NCI-H1048 (cell line): ENCODE measurements at regions not wholly inside any gene's neighbourhood (a gene's known extent, or its start where the extent isn't known, plus 50 kb on each side); places are given as distances from the start of the nearest gene placed in this dataset.

Experiments
- DNase-seq: peaks from one replicate; lab custom pipeline; 2025; lab: John Stamatoyannopoulos, UW

DNA sequence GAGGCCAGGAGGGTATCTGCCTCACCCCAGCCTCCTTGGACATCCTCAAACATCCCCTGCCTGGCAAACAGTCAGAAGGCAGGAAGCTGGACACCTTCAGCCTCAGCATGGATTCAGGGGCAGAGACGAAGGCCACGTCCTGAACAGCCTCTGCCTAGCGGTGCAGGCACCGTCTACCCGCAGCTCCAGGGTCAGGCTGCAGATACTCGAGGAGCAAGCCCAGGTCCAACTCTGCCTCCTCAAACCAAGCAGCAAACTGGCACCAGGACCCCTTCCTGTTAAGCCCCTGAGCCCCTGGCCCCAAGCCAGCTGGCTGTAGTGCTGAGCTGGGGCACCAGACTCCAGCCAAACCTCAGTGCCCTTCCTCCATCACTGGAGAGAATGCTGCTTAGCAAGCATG, 494.7 kb downstream of the NPHP4 start:
- no peak for DNase-seq

DNA sequence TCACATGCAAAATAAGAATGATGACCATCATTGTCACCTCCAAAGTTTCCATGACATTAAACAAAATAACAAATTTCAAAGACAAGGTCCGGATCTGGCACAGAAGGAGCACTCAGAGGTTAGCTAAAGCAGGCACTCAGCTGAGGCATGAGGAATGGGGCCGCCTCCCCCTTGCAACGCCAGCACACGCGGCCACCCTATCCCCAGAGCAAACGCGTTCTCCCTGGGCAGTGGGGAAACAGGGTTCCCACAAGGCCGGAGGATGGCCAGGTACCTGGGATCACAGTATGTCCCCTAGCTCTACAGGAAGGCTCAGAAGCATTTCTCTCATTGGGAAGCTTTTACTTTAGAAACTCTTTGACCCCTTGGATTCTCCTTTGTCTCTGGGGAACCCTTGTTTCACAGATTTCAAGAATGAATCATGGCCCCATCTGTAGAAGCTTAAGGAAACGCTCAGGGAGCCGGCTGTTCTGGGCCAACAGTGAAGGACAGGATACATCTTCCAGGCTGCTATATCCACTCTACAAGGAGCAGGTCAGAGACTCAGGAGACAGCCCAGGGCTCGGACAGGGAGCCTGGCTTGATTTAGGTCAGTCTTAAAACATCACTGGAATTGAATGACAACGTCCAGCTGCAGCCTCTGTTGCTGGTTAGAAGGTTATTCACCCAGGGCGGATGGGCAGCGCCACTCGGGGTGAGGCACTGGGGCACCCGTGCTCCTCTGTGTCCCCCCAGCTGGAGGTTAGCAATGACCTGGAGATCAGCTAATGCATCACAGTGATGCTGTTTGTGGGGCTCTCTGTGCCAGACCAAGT, 496.4 kb downstream of the NPHP4 start:
- DNase-seq = no peak

DNA sequence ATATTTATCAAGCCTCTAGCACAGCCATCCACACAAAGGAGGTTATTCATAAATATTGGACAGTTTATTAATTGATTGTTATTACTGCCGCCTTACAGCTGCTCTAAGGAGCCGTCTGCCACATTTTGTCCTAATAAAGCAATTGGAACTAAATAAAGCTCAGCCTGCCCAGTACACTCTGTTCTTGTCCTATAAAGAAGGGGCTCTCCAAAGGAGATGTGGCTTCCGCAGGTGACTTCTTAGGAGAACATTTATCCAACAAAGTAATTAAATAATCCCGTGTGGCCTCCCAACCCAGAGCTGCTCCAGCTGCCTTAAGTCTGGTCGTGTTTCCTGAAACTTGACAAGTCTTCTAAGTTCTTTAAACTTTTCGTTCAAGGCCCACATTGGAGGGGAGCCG, 497.7 kb downstream of the NPHP4 start:
- no peak for DNase-seq

DNA sequence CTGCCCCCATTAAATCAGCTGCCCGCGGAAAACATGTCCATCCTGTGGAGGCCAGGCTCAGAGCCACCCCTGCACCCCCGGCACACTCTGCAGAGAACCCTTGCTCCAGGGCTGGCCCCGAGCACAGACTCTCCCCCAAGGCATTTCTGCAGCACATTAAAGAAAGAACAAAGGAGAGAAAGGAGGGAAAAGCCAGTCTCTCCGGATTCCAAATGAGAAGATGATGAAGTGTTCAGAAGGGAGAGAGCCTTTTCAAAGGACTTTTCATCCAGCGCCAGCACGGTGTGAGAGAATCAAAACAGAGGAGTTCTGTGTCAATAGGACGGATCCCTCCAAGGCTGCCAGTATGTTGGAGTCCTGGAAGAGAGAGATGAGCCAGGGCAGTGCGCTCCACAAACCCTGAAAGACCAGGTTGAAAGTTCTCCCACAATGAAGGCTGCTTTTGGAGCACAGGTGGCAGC, 498.3 kb downstream of the NPHP4 start:
- DNase-seq = no peak

DNA sequence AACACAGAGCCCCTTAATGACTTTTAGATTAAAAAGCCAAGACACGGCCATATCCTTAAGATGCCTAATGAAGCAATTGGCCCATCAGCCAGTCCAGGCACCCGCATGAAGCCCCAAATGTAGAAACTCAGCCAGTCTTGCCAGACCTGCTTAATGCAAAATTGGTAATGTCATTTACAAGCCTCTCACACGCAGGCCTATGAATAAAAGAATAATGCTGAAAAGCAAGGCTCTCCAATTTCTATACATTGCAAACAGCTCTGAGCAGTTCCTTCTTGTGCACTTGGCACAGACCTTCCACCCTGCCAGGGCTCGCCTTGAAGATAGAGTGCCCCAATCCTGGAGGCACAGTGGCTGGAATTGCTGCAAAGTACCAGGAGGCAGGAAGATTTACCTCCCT, 498.9 kb downstream of the NPHP4 start:
- DNase-seq = no peak

DNA sequence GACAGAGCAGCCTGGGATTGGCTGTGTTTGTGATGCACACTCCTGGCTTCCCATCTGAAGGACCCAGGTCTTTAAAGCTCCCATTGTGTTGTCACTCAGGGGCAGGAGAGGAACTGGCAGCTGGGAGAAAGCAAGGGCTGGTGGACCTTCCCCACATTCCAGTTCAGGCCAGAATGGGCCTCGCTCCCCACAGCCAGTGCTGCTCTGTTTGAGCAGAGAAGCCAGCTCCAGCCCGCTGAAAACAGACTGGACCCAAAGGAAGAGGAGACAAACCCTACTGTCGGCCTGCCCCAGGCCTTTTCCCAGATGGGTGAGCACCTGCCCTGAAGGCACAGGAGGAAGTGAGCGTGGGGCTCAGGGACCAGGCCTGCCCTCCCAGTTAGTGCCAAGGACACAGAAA, 499.4 kb downstream of the NPHP4 start:
- no peak for DNase-seq

DNA sequence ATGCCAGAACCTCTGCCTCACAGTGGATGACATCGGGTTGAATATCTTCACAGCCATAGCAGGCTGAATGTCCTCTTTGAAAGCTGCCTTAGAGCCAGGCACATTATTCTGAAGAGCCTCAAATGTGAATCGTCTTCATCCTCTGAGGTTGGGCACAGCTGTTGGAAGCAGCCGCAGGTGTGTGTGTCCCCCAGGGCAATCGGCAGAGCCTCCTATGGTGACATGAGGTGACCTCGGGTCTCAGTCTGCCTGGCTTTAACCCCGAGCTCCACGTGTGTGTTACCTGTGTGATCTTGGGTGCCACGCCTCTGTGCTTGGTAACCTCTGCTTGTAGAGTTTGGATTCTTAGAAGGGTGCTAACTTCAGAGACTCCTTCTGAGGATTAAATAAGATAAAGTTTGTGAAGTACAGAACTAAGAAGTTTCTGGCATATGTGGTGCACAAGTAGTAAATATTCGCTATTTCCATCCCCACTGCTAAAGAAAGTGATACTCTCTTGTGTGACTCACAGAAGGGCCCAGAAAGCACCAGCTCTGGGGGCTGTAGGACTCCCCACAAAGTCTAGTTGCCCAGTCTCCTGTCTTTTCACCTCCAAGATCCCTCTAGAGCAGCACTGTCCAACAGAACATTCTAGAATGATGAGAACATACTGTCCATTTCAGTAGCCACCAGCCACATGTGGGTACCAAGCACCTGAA, 500.9 kb downstream of the NPHP4 start:
- no peak for DNase-seq

DNA sequence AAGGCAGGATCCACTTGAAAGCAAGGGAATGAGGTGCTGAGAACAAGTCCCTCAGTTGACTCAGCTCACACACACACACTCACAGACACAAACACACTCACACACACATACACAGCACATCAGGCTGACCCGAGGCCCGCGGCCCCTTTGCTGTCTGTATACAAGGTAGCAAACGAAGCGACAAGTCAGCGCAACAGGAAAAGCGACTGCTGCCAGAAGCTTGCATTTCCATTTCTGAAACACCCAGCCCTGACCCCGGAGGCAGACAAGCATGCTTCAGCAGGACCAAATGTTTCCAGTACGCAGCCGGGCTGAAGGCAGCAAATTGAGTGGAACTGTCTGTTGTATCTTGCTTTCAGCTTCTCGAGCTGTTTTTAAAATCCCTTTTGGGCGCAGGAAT, 501.6 kb downstream of the NPHP4 start:
- no peak for DNase-seq

DNA sequence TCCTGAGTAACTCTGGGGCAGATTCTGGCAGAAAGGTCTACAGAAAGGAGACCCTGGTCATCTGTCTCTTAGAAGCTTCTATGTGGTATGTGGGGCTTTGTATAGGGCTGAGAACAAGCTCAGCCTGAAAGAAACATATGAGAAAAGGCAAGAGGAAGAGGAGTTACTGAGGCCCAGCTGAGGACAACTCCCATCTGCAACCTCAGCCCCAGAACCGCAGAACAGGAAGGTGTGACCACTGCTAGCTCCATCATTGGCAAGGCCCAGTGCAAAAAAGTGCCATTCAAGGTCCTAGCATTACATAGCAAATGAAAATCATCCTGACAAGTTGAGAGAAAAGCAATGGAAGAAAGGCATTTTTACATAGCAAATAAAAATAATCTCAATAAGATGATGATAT, 503.8 kb downstream of the NPHP4 start:
- DNase-seq = no peak

DNA sequence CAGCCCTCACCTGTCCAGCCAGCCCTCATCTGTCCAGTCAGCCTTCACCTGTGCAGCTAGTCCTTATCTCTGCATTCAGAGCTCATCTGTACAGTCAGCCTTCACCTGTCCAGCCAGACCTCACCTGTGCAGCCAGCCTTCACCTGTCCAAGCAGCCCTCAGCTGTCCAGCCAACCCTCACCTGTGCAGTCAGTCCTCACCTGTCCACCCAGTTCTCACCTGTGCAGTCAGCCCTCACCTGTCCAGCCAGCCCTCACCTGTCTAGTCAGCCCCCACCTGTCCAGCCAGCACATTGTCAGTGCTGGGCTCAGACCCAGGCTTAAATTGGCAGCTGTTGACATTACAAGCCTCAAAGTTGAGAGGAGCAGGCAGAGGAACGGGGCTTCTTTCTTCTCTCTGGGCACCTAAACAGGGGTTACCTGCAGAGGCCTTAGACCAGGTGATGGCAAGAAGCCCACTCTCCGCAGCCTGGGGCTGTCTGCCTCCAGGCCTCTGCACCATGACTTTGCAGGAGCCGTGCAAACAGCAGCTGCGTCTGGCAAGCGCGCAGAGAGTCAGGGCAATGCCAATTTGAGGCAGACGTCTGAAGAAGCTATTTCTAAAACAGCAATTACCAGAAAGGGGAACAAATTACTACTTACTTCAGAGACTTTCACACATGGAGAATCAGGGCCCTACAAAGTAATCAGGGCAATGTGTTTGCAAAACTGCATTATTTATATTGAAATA, 506.1 kb downstream of the NPHP4 start:
- DNase-seq = no peak

DNA sequence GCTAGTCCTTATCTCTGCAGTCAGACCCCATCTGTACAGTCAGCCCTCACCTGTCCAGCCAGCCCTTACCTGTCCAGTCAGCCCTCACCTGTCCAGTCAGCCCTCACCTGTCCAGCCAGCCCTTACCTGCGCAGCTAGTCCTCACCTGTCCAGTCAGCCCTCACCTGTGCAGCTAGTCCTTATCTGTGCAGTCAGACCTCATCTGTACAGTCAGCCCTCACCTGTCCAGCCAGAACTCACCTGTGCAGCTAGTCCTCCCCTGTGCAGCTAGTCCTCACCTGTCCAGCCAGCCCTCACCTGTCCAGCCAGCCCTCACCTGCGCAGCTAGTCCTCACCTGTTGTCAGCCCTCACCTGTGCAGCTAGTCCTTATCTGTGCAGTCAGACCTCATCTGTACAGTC, 506.8 kb downstream of the NPHP4 start:
- DNase-seq = no peak

DNA sequence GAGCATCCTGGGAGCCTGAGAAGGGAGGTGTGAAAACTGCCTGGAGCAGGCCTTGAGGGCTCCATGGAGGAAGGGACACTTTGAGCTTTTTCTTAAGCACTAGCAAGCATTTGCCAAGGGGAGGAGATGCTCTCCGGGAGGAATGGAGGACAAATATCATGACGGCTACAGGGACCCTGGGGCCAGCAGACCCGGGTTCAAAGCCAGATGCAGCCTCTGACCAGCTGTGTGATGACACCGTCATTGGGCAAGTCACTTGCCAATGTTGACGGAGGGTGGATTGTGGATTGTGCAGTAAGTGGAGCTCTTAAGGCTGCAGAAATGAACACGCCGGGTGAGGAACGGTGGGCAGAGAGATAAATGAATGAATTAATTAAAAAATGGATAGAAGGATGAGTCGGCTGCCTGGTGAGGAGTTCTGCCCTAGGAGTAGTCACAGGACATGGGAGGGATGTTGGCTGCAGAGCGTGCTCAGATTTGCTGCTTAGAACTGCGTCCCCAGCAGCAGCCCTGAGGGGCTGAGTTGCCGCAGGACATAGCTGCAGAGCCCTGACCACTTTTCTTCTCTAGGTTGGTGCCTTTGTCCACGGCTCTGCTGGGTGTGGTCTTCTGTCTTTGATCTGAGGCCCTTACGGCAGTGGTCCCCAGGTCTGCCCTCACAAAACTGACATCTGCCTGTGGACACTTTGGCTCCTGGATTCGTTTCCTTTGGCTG, 507.6 kb downstream of the NPHP4 start:
- DNase-seq = no peak

DNA sequence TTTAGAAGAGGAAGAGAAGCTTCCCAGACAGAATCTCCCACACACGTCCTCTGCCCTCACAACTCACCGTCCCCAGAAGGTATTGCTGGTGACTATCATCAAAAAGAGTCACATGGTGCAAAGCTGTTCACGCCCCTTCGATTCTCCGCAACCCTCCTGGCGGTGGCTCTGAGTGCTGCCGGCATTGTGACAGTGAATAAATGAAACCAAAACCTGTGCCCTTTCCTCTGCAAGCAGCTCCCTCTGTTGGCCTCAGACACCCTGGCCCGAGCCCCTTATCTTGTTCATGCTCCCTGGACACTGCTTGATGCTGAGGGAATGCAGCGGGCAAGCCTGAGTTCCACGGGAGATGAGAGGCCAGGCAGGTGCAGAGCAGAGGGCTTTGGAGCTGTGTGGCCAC, 510.3 kb downstream of the NPHP4 start:
- no peak for DNase-seq

DNA sequence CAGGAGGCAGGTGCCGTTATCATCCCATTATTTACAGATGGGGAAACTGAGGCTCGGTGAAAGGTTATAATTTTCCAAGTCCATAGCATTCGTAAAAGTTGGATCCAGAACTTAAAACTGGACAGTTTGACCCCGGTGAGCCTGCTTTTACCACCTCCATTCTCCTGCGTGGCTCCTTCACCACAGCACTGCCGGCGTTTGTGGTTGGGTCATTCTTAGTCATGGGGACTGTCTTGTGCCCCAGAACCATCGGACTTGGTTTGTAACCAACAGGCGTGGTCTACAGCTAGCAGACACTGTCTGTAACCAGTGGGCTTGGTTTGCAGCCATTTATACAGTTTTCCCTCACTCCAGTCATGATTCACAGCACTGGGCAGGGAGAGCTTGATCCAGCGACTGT, 511.3 kb downstream of the NPHP4 start:
- DNase-seq = no peak

DNA sequence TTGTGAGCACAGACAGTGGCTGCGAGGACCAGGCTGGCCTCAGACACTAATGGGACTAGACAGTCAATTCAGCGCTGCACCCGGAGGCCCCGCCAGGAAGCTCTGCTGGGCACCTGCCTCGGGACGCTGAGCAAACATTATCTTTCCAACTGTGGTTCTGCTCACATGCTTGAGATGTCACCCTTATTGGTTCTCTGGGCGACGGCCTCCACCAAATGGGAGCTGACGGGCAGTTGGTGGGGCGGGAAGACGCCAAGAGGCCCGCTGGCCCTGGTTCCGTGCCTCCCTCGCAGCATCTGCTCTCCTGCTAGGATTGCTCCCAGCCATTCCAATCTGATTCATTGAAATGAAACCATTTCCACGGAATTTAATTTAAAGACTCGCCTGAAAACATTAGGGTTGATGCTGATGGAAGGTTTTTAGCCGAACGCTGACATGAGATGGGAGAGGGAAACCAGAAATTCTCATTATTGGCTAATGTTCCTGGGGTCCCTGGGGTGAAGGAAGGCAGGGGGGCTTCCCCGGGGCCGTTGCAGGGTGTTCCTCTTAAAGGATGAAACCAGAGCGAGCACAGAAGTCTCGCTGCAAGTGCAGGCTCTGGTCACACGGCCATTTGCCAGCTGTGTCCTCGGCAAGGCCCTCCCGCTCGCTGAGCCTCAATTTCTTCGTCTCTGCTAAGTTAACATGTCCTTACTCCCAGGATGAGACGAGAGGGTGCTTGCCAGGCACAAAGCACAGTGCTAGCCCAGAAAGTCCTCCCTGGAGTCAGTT, 512.2 kb downstream of the NPHP4 start:
- no peak for DNase-seq

DNA sequence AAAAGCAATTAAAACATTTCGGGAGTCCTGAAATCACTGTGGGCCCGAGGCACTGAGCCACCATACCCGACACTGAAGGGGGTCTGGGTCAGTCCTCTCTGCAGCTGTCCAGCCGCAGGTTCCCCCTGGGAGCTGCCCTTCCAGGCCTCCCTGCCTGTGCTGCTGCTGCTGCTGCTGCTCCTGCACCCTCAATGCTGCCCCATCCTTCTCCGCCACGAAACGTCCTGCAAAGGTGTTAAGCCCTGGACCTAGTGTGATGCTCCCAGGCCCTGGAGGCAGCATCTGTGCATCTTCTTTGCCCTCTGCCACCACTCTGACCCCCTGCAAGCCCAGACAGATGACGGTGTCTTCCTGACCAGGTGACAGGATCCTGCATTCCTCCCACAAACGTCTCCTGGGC, 513.3 kb downstream of the NPHP4 start:
- no peak for DNase-seq

DNA sequence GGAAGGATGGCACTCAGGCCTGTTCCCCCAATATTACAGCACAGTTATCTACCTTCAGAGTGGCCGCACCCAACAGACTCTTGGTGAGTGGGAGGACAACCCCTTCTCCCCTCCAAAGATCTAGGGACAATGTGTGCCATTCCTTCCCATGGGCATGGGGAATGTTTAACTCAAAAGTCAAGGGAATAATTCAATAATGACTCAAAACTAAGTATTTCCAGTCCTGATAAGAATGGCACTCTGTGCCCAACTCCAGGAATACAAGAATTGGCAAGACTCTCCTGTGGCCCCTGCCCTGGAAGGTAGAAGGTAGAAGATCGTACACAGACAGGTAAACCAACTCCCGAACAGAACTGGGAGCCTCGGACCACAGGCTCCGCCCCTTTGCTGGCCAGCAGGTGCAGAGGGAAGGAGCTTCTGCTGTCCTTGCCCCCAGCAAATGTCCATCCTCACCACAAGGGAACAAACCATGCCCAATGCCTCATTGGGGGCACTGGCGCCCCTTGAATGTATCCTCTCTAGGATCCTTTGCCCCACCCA, 514.0 kb downstream of the NPHP4 start:
- DNase-seq = no peak

DNA sequence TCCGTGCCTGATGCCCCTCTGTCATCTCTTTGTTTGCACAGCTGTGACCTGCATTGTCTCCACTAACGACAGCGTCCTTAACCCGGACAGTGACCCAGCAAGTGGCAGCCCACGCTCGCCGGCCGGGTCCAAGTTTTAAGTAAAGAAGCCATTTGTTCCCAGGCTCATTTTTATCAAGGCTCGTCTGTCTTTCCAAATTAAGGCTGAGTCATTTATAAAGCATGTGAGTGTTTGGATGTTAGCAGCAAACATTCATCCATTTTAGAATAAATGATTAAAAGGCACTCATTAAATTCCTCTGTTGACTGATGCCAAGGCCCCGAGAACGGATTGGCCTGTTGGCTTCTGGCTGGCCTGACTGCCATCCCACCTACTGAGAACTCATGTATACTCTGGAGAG, 514.5 kb downstream of the NPHP4 start:
- no peak for DNase-seq

DNA sequence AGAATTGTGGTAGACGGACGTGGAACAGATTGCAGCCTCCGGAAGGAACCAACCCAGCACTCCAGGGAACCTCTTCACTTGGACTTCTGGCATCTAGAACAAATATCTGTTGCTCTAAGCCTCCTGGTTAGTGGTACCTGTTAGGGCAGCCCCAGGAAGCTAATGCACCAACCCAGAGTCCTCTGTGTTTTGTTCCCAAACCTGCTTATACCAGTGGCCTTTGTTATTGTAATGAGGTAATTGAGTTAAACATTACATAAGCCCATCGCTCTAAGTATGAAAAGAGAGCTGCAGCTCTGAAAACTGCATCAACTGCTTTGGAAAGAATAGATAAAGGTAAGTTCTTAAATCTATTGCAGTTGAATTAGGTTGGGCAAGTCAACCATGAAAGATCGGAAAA, 516.7 kb downstream of the NPHP4 start:
- no peak for DNase-seq

DNA sequence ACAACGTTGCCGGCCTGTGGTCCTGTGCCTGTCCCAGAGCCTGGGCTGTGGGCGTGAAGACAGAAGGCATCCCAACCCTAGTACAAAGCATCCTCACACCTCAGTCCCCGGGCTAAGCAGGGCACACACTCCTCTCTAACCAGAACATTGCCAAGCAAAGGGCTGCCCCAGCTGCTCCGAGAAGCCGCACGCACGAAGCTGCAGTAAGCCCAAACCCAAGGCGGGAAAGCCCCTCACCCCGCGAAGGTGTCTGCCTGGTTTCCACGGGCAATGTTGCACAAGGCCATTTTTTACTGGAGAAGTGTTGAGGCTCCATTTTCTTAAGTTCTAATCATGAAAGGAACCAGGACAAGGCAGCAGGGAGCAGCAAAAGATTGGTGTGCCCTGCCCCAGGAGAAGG, 519.0 kb downstream of the NPHP4 start:
- DNase-seq = no peak

DNA sequence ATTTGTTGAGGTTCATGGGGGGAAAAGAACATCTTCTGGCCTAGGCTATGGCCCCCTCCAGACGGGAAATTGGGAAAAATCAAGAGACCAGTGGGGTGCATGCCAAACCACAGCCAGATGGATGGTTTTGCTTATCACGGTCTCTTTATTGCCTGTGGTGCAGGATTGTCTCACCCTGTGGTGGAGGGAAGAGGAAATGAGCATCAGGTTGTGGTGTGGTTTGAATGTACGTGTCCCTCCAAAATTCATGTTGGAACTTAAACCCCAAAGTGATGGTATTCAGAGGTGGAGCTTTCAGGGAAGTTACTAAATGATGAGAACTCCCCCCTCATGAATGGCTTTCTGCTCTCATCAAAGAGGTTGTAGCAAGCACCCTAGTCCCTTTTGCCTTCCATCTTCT, 525.7 kb downstream of the NPHP4 start:
- DNase-seq = no peak
